ENCODE measurements at regions not wholly inside any gene's neighbourhood (a gene's known extent, or its start where the extent isn't known, plus 50 kb on each side); places are given as distances from the start of the nearest gene placed in this dataset.

GRCh38 chrX:121949041-121949760, 901.8 kb downstream of the GLUD2 start:
- Mint-ChIP-seq H3K36me3 (no peaks in the 10 kb centered on the region), H3K27ac (no peak overlapping the region), H3K27me3 (ENCODE audit: low read depth) (no peaks in the 10 kb centered on the region), H3K4me3 (no peak overlapping the region), H3K4me1 (no peaks in the 10 kb centered on the region), H3K9me3 (peaks cover 55% of the 10 kb centered on the region)
- TF ChIP-seq CTCF (IDR thresholded peaks at IDR 0.05; ENCODE audit: unreplicated experiment) = no peak
- no peak for DNase-seq (ENCODE audit: low spot score in 2 of 2, unreplicated experiment in 2 of 2)

DNA sequence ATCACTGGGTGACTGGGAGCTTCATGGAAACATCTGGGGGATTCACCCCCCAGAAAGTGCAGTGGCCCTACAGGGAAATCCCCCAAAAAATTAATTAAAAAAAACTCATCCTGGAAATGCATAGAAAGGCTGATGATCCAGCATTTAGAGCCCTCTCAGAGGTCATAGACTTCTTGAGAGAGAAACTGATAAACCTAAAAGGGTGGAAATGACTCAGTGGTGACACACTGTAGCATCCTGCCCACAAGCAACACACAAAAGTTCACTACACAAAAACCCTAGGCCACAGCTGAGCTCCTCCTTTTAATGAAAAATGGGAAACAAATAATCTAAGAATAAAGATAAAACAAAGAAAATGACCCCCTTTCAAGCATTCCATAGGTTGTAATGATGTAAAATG, 911.5 kb downstream of the GLUD2 start:
- Mint-ChIP-seq H3K36me3 (peaks cover 1% of the 10 kb centered on the region), H3K9me3 (peaks cover 51% of the 10 kb centered on the region), H3K27ac (no peak overlapping the region), H3K4me3 (no peak overlapping the region), H3K4me1 (no peaks in the 10 kb centered on the region), H3K27me3 (ENCODE audit: low read depth) (no peaks in the 10 kb centered on the region)
- no peak for DNase-seq (ENCODE audit: low spot score in 2 of 2, unreplicated experiment in 2 of 2)
- no peak for TF ChIP-seq CTCF (IDR thresholded peaks at IDR 0.05; ENCODE audit: unreplicated experiment)

DNA sequence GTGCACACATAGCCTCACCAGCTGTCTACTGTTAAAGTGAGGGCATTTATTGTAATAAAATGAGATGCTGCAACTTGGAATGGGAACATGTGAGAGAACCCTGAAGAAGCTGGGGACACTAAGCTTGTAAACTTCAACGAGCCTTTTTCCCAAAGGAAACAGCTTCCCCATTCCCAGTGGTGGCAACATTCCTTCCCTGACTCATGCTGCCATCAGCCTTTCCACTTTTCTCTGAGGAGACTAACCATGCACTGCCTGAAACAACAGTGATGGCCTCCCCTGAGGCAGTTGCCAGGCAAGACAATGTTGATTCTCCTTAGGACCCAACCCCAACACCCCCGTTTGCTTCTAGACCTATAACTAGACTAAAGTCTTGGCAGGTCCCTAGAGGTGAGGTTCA, 928.3 kb downstream of the GLUD2 start:
- Mint-ChIP-seq H3K4me3 (no peak overlapping the region), H3K9me3 (peaks cover 72% of the 10 kb centered on the region), H3K4me1 (no peaks in the 10 kb centered on the region), H3K36me3 (no peaks in the 10 kb centered on the region), H3K27ac (no peak overlapping the region), H3K27me3 (ENCODE audit: low read depth) (no peaks in the 10 kb centered on the region)
- DNase-seq (ENCODE audit: low spot score in 2 of 2, unreplicated experiment in 2 of 2) = no peak
- no peak for TF ChIP-seq CTCF (IDR thresholded peaks at IDR 0.05; ENCODE audit: unreplicated experiment)

- Mint-ChIP-seq H3K4me1 (no peaks in the 10 kb centered on the region), H3K36me3 (no peaks in the 10 kb centered on the region), H3K9me3 (peaks cover 55% of the 10 kb centered on the region), H3K27ac (no peak overlapping the region), H3K4me3 (no peak overlapping the region), H3K27me3 (ENCODE audit: low read depth) (no peaks in the 10 kb centered on the region)
- TF ChIP-seq CTCF (IDR thresholded peaks at IDR 0.05; ENCODE audit: unreplicated experiment) = no peak
- no peak for DNase-seq (ENCODE audit: low spot score in 2 of 2, unreplicated experiment in 2 of 2)
These were observed 939.8 kb downstream of the GLUD2 start for GRCh38 chrX:121987163-121987562.

DNA sequence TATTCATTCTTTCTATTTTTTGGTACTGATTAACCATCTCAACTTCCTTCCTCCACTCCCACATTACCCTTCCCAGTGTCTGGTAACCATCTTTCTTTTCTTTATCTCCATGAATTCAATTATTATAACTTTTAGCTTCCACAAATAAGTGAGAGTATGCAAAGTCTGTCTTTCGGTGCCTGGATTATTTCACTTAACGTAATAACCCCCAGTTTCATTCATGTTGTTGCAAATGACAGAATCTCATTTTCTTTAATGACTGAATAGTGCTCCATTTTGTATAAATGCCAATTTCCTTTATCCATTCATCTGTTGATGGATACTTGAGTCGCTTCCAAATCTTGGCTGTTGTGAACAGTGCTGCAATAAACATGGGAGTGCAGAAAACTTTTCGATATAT, 940.4 kb downstream of the GLUD2 start:
- no peaks in the 10 kb centered on the region for H3K4me1 Mint-ChIP-seq
- no peak overlapping the region for H3K27ac Mint-ChIP-seq

More for the DNA sequence above, 940.4 kb downstream of the GLUD2 start:
- Mint-ChIP-seq H3K27me3 (ENCODE audit: low read depth) (no peaks in the 10 kb centered on the region), H3K36me3 (no peaks in the 10 kb centered on the region), H3K9me3 (peaks cover 49% of the 10 kb centered on the region), H3K4me3 (no peak overlapping the region)
- TF ChIP-seq CTCF (IDR thresholded peaks at IDR 0.05; ENCODE audit: unreplicated experiment) = no peak
- DNase-seq (ENCODE audit: low spot score in 2 of 2, unreplicated experiment in 2 of 2) = no peak

All from mesothelial cell of epicardium (in vitro differentiated cells).